Neural cell (in vitro differentiated cells): ENCODE measurements at regions not wholly inside any gene's neighbourhood (a gene's known extent, or its start where the extent isn't known, plus 50 kb on each side); places are given as distances from the start of the nearest gene placed in this dataset.

ENCODE experiments used
- H2AFZ ChIP-seq: fragments of 200-600, 300-800 bp; sonication (generic), shearing (Covaris generic); 2 replicates; pipeline ENCODE4 v1.6.0; 2014; ENCODE audit warnings: low read depth, mild to moderate bottlenecking, antibody characterized with exemption, low read length, moderate library complexity
- H3F3A ChIP-seq: fragments of 200-600 bp; shearing (Covaris generic); 2 replicates; pipeline ENCODE4 v1.6.1; 2016; ENCODE audit warnings: mild to moderate bottlenecking, moderate library complexity, mixed read lengths, antibody characterized with exemption, low read length; ENCODE audit not compliant: insufficient read depth, poor library complexity, severe bottlenecking
- H3K27ac ChIP-seq: fragments of 200-600, 300-800 bp; sonication (generic), shearing (Covaris generic); 2 replicates; pipeline ENCODE4 v1.5.1; 2014; ENCODE audit warnings: mild to moderate bottlenecking, low read length, moderate library complexity
- H3K27me3 ChIP-seq: fragments of 300-800, 200-600 bp; sonication (generic), shearing (Covaris generic); 2 replicates; pipeline ENCODE4 v1.6.0; 2014; ENCODE audit warnings: mild to moderate bottlenecking, low read depth, low read length, moderate library complexity; ENCODE audit not compliant: insufficient read depth
- H3K36me3 ChIP-seq: fragments of 300-800, 200-600 bp; sonication (generic), shearing (Covaris generic); 2 replicates; pipeline ENCODE4 v1.5.1; 2014; ENCODE audit warnings: mild to moderate bottlenecking, antibody characterized with exemption, low read length, moderate library complexity; ENCODE audit not compliant: insufficient read depth
- H3K4me2 ChIP-seq: fragments of 300-800, 200-600 bp; sonication (generic), shearing (Covaris generic); 2 replicates; pipeline ENCODE4 v1.6.0; 2014; ENCODE audit warnings: mild to moderate bottlenecking, low read length
- H3K4me3 ChIP-seq: fragments of 300-800, 200-600 bp; sonication (generic), shearing (Covaris generic); 2 replicates; pipeline ENCODE4 v1.5.1; 2014; ENCODE audit warnings: mild to moderate bottlenecking, low read length, moderate library complexity
- H3K79me2 ChIP-seq: fragments of 200-600 bp; shearing (Covaris generic); replicated peaks from 2 replicates; pipeline ENCODE4 v1.6.0; 2014; ENCODE audit warnings: mild to moderate bottlenecking, low read length, moderate library complexity; ENCODE audit not compliant: insufficient read depth
- H3K9ac ChIP-seq: fragments of 300-800, 200-600 bp; sonication (generic), shearing (Covaris generic); 2 replicates; pipeline ENCODE4 v1.6.1; 2016; ENCODE audit warnings: mild to moderate bottlenecking, low read length, mixed read lengths
- H3K9me2 ChIP-seq: fragments of 200-600 bp; shearing (Covaris generic); 2 replicates; pipeline ENCODE4 v1.6.1; 2016; ENCODE audit warnings: mild to moderate bottlenecking, low read length, mixed read lengths; ENCODE audit not compliant: insufficient read depth
- H3K9me3 ChIP-seq: fragments of 200-600, 300-800 bp; sonication (generic), shearing (Covaris generic); 2 replicates; pipeline ENCODE4 v1.6.1; 2016; ENCODE audit warnings: mild to moderate bottlenecking, mixed run types, low read length, moderate library complexity, mixed read lengths
- H4K20me1 ChIP-seq: fragments of 200-600 bp; shearing (Covaris generic); 2 replicates; pipeline ENCODE4 v1.6.1; 2016; ENCODE audit warnings: mild to moderate bottlenecking, mixed run types; ENCODE audit not compliant: insufficient read depth
- EP300 ChIP-seq: fragments of 450-650 bp; conservative IDR thresholded peaks from 2 replicates; pipeline ENCODE4 v1.6.1; 2014; ENCODE audit warnings: antibody characterized with exemption, mild to moderate bottlenecking, moderate library complexity; ENCODE audit not compliant: poor library complexity, severe bottlenecking
- EZH2 ChIP-seq: fragments of 200-600, 300-800 bp; shearing (Covaris generic), sonication (generic); IDR thresholded peaks from 2 replicates; pipeline ENCODE4 v1.6.1; 2014; ENCODE audit warnings: antibody characterized with exemption, low read length, borderline replicate concordance, mild to moderate bottlenecking; ENCODE audit not compliant: insufficient read depth, poor library complexity, severe bottlenecking
- MXI1 ChIP-seq: fragments of 450-650 bp; conservative IDR thresholded peaks from 2 replicates; pipeline ENCODE4 v1.6.1; 2014; ENCODE audit warnings: antibody characterized with exemption, mild to moderate bottlenecking; ENCODE audit not compliant: poor library complexity, severe bottlenecking
- POLR2AphosphoS5 ChIP-seq: IDR thresholded peaks from 2 replicates; pipeline ENCODE4 v1.6.1; 2012
- RAD21 ChIP-seq: fragments of 450-650 bp; conservative IDR thresholded peaks from 2 replicates; pipeline ENCODE4 v1.6.1; 2014; ENCODE audit warnings: antibody characterized with exemption, mild to moderate bottlenecking, moderate library complexity
- SMC3 ChIP-seq: fragments of 450-650 bp; conservative IDR thresholded peaks from 2 replicates; pipeline ENCODE4 v1.6.1; 2014; ENCODE audit warnings: antibody characterized with exemption, mild to moderate bottlenecking, moderate library complexity; ENCODE audit not compliant: poor library complexity
- TAF1 ChIP-seq: IDR thresholded peaks from 2 replicates; pipeline ENCODE4 v1.6.1; 2012; ENCODE audit warnings: low read depth
- TF ChIP-seq, protein P1 (sequence below): fragments of 450-650 bp; IDR thresholded peaks from 2 replicates; pipeline ENCODE4 v1.5.1; 2014; ENCODE audit warnings: antibody characterized with exemption, mild to moderate bottlenecking, moderate library complexity; ENCODE audit not compliant: poor library complexity, severe bottlenecking
- TF ChIP-seq, protein P2 (sequence below): IDR thresholded peaks from 2 replicates; pipeline ENCODE4 v1.6.1; 2012; ENCODE audit warnings: borderline replicate concordance

DNA sequence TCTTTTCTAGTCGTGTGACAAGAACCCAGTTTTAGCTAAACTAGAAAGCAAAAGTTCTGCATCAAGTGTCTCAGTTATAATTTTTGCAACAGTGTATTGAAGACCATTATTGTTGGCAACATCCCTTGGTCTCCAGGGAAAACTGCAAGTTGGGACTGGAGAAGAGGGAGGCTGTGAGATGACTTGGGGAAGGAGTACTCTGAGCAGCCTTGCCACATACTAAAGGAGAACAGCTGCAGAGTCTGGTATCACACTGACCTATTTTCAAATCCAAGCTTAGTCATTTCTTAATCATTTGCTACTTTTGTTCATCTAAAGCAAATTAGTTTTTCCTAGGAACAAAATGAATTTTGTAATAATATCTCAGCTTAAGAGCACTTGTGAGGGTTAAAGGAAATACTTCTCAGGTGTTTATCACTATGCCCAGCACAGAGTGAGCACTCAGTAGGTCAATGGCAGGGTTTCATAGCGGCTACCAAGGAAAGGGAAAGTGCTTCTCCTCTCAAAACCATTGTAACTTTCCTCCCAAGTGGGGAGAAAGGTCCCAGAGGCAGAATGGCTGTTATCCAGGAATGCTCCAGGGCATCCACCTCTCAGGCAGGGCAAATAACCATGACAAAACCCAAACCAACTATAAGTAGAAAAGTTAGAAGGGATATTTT, 247.1 kb downstream of the C11orf87 start:
- Histone ChIP-seq H3K9ac (no peak overlapping the region), H3F3A (no peaks in the 10 kb centered on the region), H3K79me2 (no peaks in the 10 kb centered on the region), H3K9me2 (no peaks in the 10 kb centered on the region), H4K20me1 (no peaks in the 10 kb centered on the region), H3K27ac (no peak overlapping the region), H3K4me3 (no peak overlapping the region), H3K9me3 (no peaks in the 10 kb centered on the region), H2AFZ (no peak overlapping the region), H3K36me3 (no peaks in the 10 kb centered on the region), H3K4me2 (no peak overlapping the region), H3K27me3 (no peaks in the 10 kb centered on the region)
- no peak for TF ChIP-seq EZH2
- TF ChIP-seq, protein P1, sequence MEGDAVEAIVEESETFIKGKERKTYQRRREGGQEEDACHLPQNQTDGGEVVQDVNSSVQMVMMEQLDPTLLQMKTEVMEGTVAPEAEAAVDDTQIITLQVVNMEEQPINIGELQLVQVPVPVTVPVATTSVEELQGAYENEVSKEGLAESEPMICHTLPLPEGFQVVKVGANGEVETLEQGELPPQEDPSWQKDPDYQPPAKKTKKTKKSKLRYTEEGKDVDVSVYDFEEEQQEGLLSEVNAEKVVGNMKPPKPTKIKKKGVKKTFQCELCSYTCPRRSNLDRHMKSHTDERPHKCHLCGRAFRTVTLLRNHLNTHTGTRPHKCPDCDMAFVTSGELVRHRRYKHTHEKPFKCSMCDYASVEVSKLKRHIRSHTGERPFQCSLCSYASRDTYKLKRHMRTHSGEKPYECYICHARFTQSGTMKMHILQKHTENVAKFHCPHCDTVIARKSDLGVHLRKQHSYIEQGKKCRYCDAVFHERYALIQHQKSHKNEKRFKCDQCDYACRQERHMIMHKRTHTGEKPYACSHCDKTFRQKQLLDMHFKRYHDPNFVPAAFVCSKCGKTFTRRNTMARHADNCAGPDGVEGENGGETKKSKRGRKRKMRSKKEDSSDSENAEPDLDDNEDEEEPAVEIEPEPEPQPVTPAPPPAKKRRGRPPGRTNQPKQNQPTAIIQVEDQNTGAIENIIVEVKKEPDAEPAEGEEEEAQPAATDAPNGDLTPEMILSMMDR = no peak
- no peak for TF ChIP-seq EP300
- TF ChIP-seq MXI1 = no peak
- TF ChIP-seq, protein P2, sequence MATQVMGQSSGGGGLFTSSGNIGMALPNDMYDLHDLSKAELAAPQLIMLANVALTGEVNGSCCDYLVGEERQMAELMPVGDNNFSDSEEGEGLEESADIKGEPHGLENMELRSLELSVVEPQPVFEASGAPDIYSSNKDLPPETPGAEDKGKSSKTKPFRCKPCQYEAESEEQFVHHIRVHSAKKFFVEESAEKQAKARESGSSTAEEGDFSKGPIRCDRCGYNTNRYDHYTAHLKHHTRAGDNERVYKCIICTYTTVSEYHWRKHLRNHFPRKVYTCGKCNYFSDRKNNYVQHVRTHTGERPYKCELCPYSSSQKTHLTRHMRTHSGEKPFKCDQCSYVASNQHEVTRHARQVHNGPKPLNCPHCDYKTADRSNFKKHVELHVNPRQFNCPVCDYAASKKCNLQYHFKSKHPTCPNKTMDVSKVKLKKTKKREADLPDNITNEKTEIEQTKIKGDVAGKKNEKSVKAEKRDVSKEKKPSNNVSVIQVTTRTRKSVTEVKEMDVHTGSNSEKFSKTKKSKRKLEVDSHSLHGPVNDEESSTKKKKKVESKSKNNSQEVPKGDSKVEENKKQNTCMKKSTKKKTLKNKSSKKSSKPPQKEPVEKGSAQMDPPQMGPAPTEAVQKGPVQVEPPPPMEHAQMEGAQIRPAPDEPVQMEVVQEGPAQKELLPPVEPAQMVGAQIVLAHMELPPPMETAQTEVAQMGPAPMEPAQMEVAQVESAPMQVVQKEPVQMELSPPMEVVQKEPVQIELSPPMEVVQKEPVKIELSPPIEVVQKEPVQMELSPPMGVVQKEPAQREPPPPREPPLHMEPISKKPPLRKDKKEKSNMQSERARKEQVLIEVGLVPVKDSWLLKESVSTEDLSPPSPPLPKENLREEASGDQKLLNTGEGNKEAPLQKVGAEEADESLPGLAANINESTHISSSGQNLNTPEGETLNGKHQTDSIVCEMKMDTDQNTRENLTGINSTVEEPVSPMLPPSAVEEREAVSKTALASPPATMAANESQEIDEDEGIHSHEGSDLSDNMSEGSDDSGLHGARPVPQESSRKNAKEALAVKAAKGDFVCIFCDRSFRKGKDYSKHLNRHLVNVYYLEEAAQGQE = no peak
- no peak for TF ChIP-seq RAD21

DNA sequence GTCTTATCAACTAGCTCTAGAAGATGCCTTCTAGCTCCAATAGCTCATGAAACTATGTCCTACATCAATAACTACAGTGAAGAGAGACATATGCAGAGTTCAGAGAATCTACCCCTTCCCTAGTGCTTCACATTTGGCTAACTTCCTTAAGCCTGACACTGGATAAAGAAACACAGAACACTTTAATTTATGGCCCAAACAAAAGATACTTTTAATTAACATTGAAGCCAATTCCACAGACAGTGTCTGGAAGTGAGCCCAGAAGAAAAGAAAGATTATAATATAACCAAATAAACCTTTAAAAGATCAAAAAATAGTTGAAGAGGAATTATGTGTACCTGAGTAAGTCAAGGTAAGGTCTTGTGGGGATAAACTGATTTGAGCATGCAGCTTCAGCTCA, 255.2 kb downstream of the C11orf87 start:
- H4K20me1 ChIP-seq = no peaks in the 10 kb centered on the region
- H3K27me3 ChIP-seq = no peaks in the 10 kb centered on the region
- H3K9me3 ChIP-seq = no peaks in the 10 kb centered on the region
- H2AFZ ChIP-seq = no peak overlapping the region
- no peak overlapping the region for H3K9ac ChIP-seq
- H3K27ac ChIP-seq = no peak overlapping the region
- H3K36me3 ChIP-seq = no peaks in the 10 kb centered on the region
- H3K79me2 ChIP-seq = no peaks in the 10 kb centered on the region
- H3F3A ChIP-seq = no peaks in the 10 kb centered on the region
- H3K4me2 ChIP-seq = no peak overlapping the region
- no peaks in the 10 kb centered on the region for H3K9me2 ChIP-seq
- H3K4me3 ChIP-seq = no peak overlapping the region
- TF ChIP-seq, protein P2 = no peak
- TF ChIP-seq EP300 = no peak
- TF ChIP-seq SMC3 = no peak
- TF ChIP-seq RAD21 = no peak
- TF ChIP-seq, protein P1 = no peak
- TF ChIP-seq TAF1 = no peak
- no peak for TF ChIP-seq POLR2AphosphoS5
- TF ChIP-seq MXI1 = no peak
- TF ChIP-seq EZH2 = no peak
